Colonic mucosa (tissue), 4 donors: ENCODE measurements at regions not wholly inside any gene's neighbourhood (a gene's known extent, or its start where the extent isn't known, plus 50 kb on each side); places are given as distances from the start of the nearest gene placed in this dataset.
"Not testable (repeated sequence)": the region's sequence is repeated elsewhere in the genome, so short reads cannot be mapped to it uniquely, and the experiment has no call there.

Experiments used
- DNase-seq: peaks from one replicate; pipeline ENCODE4 v3.0.0-alpha.2; 2020
- H3K27ac ChIP-seq: fragments of 200-600 bp; one replicate; pipeline ENCODE4 v1.8.0; 2021
- H3K27me3 ChIP-seq: fragments of 200-600 bp; one replicate; pipeline ENCODE4 v1.8.0; 2021
- H3K36me3 ChIP-seq: fragments of 200-600 bp; one replicate; pipeline ENCODE4 v1.8.0; 2021
- H3K4me1 ChIP-seq: fragments of 200-600 bp; one replicate; pipeline ENCODE4 v1.8.0; 2021; ENCODE audit warnings: mild to moderate bottlenecking
- H3K4me3 ChIP-seq: fragments of 200-600 bp; one replicate; pipeline ENCODE4 v1.8.0; 2021
- H3K9ac ChIP-seq, 2 donors: one replicate each; pipeline ENCODE4 v1.7.0; 2013; ENCODE audit warnings: control low read depth in 2 of 2, low read depth in 2 of 2, low read length in 2 of 2
- H3K9me3 ChIP-seq: fragments of 200-600 bp; one replicate; pipeline ENCODE4 v1.8.0; 2021
- CTCF ChIP-seq: fragments of 200-600 bp; IDR thresholded peaks from one replicate; pipeline ENCODE4 v1.8.0; 2022; ENCODE audit warnings: antibody characterized with exemption, mild to moderate bottlenecking
- intact Hi-C: fragments of 100-400 bp; cut with DNase I; formaldehyde crosslinking; loops from one replicate; pipeline ENCODE4 v1.14.1; 2022
- donor health status: healthy.
- donor health status: DM: no; HTN: no; CAD: no.
- donor health status: DM: no; HTN: no; CAD: no.

GRCh38 chr7:109462171-109462570, 892.5 kb downstream of the DNAJB9 start:
- Histone ChIP-seq H3K4me3 (no peak overlapping the region), H3K4me1 (no peaks in the 10 kb centered on the region), H3K36me3 (no peaks in the 10 kb centered on the region), H3K27ac (no peak overlapping the region), H3K9me3 (no peaks in the 10 kb centered on the region), H3K9ac (no peak overlapping the region), H3K27me3 (no peaks in the 10 kb centered on the region)
- TF ChIP-seq CTCF = no peak
- intact Hi-C loops = no loop called here
- no peak for DNase-seq

- H3K9me3 ChIP-seq, H3K4me1 ChIP-seq: not testable (repeated sequence)
These were observed 898.1 kb downstream of the DNAJB9 start for GRCh38 chr7:109467729-109468128.

GRCh38 chr7:109473172-109473571, 903.5 kb downstream of the DNAJB9 start:
- H3K4me3 ChIP-seq = no peak overlapping the region
- no peaks in the 10 kb centered on the region for H3K36me3 ChIP-seq
- no peaks in the 10 kb centered on the region for H3K4me1 ChIP-seq
- no peaks in the 10 kb centered on the region for H3K27me3 ChIP-seq
- intact Hi-C loops = no loop called here
- H3K9ac ChIP-seq = no peak overlapping the region
- no peaks in the 10 kb centered on the region for H3K9me3 ChIP-seq
- no peak for TF ChIP-seq CTCF
- H3K27ac ChIP-seq = no peak overlapping the region
- DNase-seq = no peak

More at GRCh38 chr7:109467729-109468128, 898.1 kb downstream of the DNAJB9 start:
- DNase-seq, intact Hi-C loops, H3K27me3 ChIP-seq, H3K4me3 ChIP-seq, H3K36me3 ChIP-seq, H3K27ac ChIP-seq, H3K9ac ChIP-seq: not testable (repeated sequence)

GRCh38 chr7:109476409-109476808, 906.7 kb downstream of the DNAJB9 start:
- Histone ChIP-seq H3K27me3 (no peaks in the 10 kb centered on the region), H3K9ac (no peak overlapping the region), H3K27ac (no peak overlapping the region), H3K9me3 (no peaks in the 10 kb centered on the region), H3K4me1 (no peaks in the 10 kb centered on the region), H3K4me3 (no peak overlapping the region), H3K36me3 (no peaks in the 10 kb centered on the region)
- intact Hi-C loops = no loop called here
- DNase-seq = no peak
- no peak for TF ChIP-seq CTCF

GRCh38 chr7:109479388-109479787, 909.7 kb downstream of the DNAJB9 start:
- no peak overlapping the region for H3K4me3 ChIP-seq
- H3K9ac ChIP-seq = no peak overlapping the region
- no peaks in the 10 kb centered on the region for H3K36me3 ChIP-seq
- H3K27ac ChIP-seq = no peak overlapping the region
- DNase-seq = no peak
- TF ChIP-seq CTCF = no peak
- no peaks in the 10 kb centered on the region for H3K27me3 ChIP-seq
- H3K9me3 ChIP-seq = no peaks in the 10 kb centered on the region
- intact Hi-C loops = no loop called here
- H3K4me1 ChIP-seq = no peaks in the 10 kb centered on the region

- H3K9ac ChIP-seq, H3K4me1 ChIP-seq, H3K4me3 ChIP-seq, H3K27me3 ChIP-seq, H3K9me3 ChIP-seq, DNase-seq, H3K27ac ChIP-seq, H3K36me3 ChIP-seq, intact Hi-C loops: not testable (repeated sequence)
These were observed 920.9 kb downstream of the DNAJB9 start for GRCh38 chr7:109490607-109491006.

GRCh38 chr7:109497053-109497452, 927.4 kb downstream of the DNAJB9 start:
- H3K27me3 ChIP-seq = no peaks in the 10 kb centered on the region
- H3K9me3 ChIP-seq = no peaks in the 10 kb centered on the region
- H3K4me3 ChIP-seq = no peak overlapping the region
- DNase-seq = no peak
- no peak overlapping the region for H3K9ac ChIP-seq
- H3K4me1 ChIP-seq = no peaks in the 10 kb centered on the region
- intact Hi-C loops = no loop called here
- no peaks in the 10 kb centered on the region for H3K36me3 ChIP-seq
- TF ChIP-seq CTCF = no peak
- no peak overlapping the region for H3K27ac ChIP-seq
